ENCODE measurements at regions not wholly inside any gene's neighbourhood (a gene's known extent, or its start where the extent isn't known, plus 50 kb on each side); places are given as distances from the start of the nearest gene placed in this dataset.

GRCh38 chr3:166257715-166258114, 420.5 kb upstream of the BCHE start:
- CTCF ChIA-PET: no interaction called here
- Histone ChIP-seq H3K27ac (ENCODE audit: low read depth, low read length) (no peak overlapping the region), H3K27me3 (ENCODE audit: control insufficient read depth, insufficient read depth, low read length) (no peaks in the 10 kb centered on the region), H3K4me3 (ENCODE audit: low read depth, low read length) (no peak overlapping the region), H3K9me3 (ENCODE audit: control insufficient read depth, insufficient read depth, low read length) (no peaks in the 10 kb centered on the region; the same call in 1 of the 2 replicates)
- TF ChIP-seq, protein P1, sequence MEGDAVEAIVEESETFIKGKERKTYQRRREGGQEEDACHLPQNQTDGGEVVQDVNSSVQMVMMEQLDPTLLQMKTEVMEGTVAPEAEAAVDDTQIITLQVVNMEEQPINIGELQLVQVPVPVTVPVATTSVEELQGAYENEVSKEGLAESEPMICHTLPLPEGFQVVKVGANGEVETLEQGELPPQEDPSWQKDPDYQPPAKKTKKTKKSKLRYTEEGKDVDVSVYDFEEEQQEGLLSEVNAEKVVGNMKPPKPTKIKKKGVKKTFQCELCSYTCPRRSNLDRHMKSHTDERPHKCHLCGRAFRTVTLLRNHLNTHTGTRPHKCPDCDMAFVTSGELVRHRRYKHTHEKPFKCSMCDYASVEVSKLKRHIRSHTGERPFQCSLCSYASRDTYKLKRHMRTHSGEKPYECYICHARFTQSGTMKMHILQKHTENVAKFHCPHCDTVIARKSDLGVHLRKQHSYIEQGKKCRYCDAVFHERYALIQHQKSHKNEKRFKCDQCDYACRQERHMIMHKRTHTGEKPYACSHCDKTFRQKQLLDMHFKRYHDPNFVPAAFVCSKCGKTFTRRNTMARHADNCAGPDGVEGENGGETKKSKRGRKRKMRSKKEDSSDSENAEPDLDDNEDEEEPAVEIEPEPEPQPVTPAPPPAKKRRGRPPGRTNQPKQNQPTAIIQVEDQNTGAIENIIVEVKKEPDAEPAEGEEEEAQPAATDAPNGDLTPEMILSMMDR (IDR thresholded peaks at IDR 0.05; ENCODE audit: low read depth, low read length): no peak
- POLR2A ChIA-PET: no interaction called here
- DNase-seq (ENCODE audit: low read depth, low spot score): no peak

DNA sequence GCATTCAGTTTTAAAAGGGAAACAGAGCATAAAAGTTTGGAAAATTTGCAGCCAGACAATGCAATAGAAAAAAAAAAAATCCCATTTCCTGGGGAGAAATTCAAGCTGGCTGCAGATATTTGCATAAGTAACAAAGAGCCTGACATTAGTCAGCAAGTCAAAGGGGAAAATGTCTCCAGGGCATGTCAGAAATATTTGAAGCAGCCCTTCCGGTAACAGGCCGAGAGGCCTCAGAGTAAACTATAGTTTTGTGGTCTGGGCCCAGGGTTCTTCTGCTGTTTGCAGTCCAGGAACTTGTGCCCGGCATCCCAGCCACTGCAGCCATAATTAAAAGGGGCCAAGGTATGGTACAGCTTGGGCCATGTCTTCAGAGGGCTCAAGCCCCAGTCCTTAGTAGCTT, 411.6 kb upstream of the BCHE start:
- H3K27ac ChIP-seq (ENCODE audit: low read depth, low read length): no peak overlapping the region
- DNase-seq (ENCODE audit: low read depth, low spot score): no peak
- no peaks in the 10 kb centered on the region for H3K27me3 ChIP-seq (ENCODE audit: control insufficient read depth, insufficient read depth, low read length)
- ChIA-PET POLR2A (no interaction called here), CTCF (no interaction called here)
- TF ChIP-seq, protein P1 (IDR thresholded peaks at IDR 0.05; ENCODE audit: low read depth, low read length): no peak
- H3K9me3 ChIP-seq (ENCODE audit: control insufficient read depth, insufficient read depth, low read length): no peaks in the 10 kb centered on the region
- no peak overlapping the region for H3K4me3 ChIP-seq (ENCODE audit: low read depth, low read length)

GRCh38 chr3:166243511-166243910, 406.3 kb upstream of the BCHE start:
- no peak for DNase-seq (ENCODE audit: low read depth, low spot score)
- ChIA-PET POLR2A (no interaction called here), CTCF (no interaction called here)
- H3K27ac ChIP-seq (ENCODE audit: low read depth, low read length): no peak overlapping the region
- H3K4me3 ChIP-seq (ENCODE audit: low read depth, low read length): no peak overlapping the region
- TF ChIP-seq, protein P1 (IDR thresholded peaks at IDR 0.05; ENCODE audit: low read depth, low read length): no peak
- no peaks in the 10 kb centered on the region for H3K27me3 ChIP-seq (ENCODE audit: control insufficient read depth, insufficient read depth, low read length)
- H3K9me3 ChIP-seq (ENCODE audit: control insufficient read depth, insufficient read depth, low read length): no peaks in the 10 kb centered on the region

- no peak overlapping the region for H3K4me3 ChIP-seq (ENCODE audit: low read depth, low read length)
- TF ChIP-seq, protein P1 (IDR thresholded peaks at IDR 0.05; ENCODE audit: low read depth, low read length): no peak
- no peaks in the 10 kb centered on the region for H3K9me3 ChIP-seq (ENCODE audit: control insufficient read depth, insufficient read depth, low read length)
- no peak for DNase-seq (ENCODE audit: low read depth, low spot score)
- ChIA-PET CTCF (no interaction called here), POLR2A (no interaction called here)
- no peaks in the 10 kb centered on the region for H3K27me3 ChIP-seq (ENCODE audit: control insufficient read depth, insufficient read depth, low read length)
- no peak overlapping the region for H3K27ac ChIP-seq (ENCODE audit: low read depth, low read length)
Observed at GRCh38 chr3:166223120-166223519, 385.9 kb upstream of the BCHE start.

GRCh38 chr3:166211451-166211850, 374.2 kb upstream of the BCHE start:
- Histone ChIP-seq H3K4me3 (ENCODE audit: low read depth, low read length) (no peak overlapping the region), H3K27me3 (ENCODE audit: control insufficient read depth, insufficient read depth, low read length) (no peaks in the 10 kb centered on the region), H3K9me3 (ENCODE audit: control insufficient read depth, insufficient read depth, low read length) (no peaks in the 10 kb centered on the region), H3K27ac (ENCODE audit: low read depth, low read length) (no peak overlapping the region)
- TF ChIP-seq, protein P1 (IDR thresholded peaks at IDR 0.05; ENCODE audit: low read depth, low read length): no peak
- CTCF ChIA-PET: no interaction called here
- POLR2A ChIA-PET: no interaction called here
- DNase-seq (ENCODE audit: low read depth, low spot score): no peak

Measured in AG04450 (cell line).